Stimulated activated CD8-positive, alpha-beta memory T cell treated with anti-CD3 and anti-CD28 coated beads, Interleukin-7, amount 100 ng/mL, for 4 hours (primary cell): ENCODE measurements at regions not wholly inside any gene's neighbourhood (a gene's known extent, or its start where the extent isn't known, plus 50 kb on each side); places are given as distances from the start of the nearest gene placed in this dataset.
"Not testable (repeated sequence)": the region's sequence is repeated elsewhere in the genome, so short reads cannot be mapped to it uniquely, and the experiment has no call there.

Experiments
- DNase-seq, 2 donors: peaks; one replicate each; pipeline ENCODE4 v3.0.0-alpha.2; 2020; ENCODE audit warnings: low read depth in 2 of 2

- no peak for DNase-seq
These were observed 696.3 kb upstream of the USP15 start for GRCh38 chr12:61563665-61564450.

GRCh38 chr12:61564466-61564865, 695.7 kb upstream of the USP15 start:
- DNase-seq: no peak

- DNase-seq: no peak
These were observed 694.0 kb upstream of the USP15 start for GRCh38 chr12:61566183-61566582.

- no peak for DNase-seq
These were observed 685.9 kb upstream of the USP15 start for GRCh38 chr12:61574339-61574738.

GRCh38 chr12:61584943-61585342, 675.3 kb upstream of the USP15 start:
- DNase-seq: no peak

- DNase-seq: not testable (repeated sequence)
These were observed 669.3 kb upstream of the USP15 start for GRCh38 chr12:61590864-61591263.

- DNase-seq: no peak
These were observed 650.1 kb upstream of the USP15 start for GRCh38 chr12:61610143-61610542.

- no peak for DNase-seq
These were observed 630.5 kb upstream of the USP15 start for GRCh38 chr12:61629702-61630101.

GRCh38 chr12:61646639-61647038, 613.6 kb upstream of the USP15 start:
- DNase-seq: no peak

- DNase-seq: no peak
These were observed 612.6 kb upstream of the USP15 start for GRCh38 chr12:61647566-61647965.

GRCh38 chr12:61652265-61652664, 607.9 kb upstream of the USP15 start:
- no peak for DNase-seq

- DNase-seq: no peak
These were observed 605.5 kb upstream of the USP15 start for GRCh38 chr12:61654698-61655097.

- DNase-seq: no peak
These were observed 605.0 kb upstream of the USP15 start for GRCh38 chr12:61655241-61655640.

GRCh38 chr12:61667676-61668075, 592.5 kb upstream of the USP15 start:
- DNase-seq: no peak

GRCh38 chr12:61676520-61676919, 583.7 kb upstream of the USP15 start:
- DNase-seq: no peak

GRCh38 chr12:61687407-61687806, 572.8 kb upstream of the USP15 start:
- DNase-seq: no peak

GRCh38 chr12:61694214-61694613, 566.0 kb upstream of the USP15 start:
- no peak for DNase-seq

- DNase-seq: no peak
These were observed 558.7 kb upstream of the USP15 start for GRCh38 chr12:61701471-61701870.

GRCh38 chr12:61706783-61707182, 553.4 kb upstream of the USP15 start:
- no peak for DNase-seq

GRCh38 chr12:61713121-61713520, 547.1 kb upstream of the USP15 start:
- no peak for DNase-seq

- DNase-seq: no peak
These were observed 542.2 kb upstream of the USP15 start for GRCh38 chr12:61717986-61718385.

GRCh38 chr12:61739925-61740324, 520.3 kb upstream of the USP15 start:
- no peak for DNase-seq

GRCh38 chr12:61750604-61751003, 509.6 kb upstream of the USP15 start:
- DNase-seq: no peak

GRCh38 chr12:61754214-61754613, 506.0 kb upstream of the USP15 start:
- no peak for DNase-seq
